LHCN-M2 (cell line): ENCODE measurements at regions not wholly inside any gene's neighbourhood (a gene's known extent, or its start where the extent isn't known, plus 50 kb on each side); places are given as distances from the start of the nearest gene placed in this dataset.

Experiments
- DNase-seq: peaks from one replicate; pipeline ENCODE4 v3.0.0-alpha.2; 2012; ENCODE audit warnings: low read depth

DNA sequence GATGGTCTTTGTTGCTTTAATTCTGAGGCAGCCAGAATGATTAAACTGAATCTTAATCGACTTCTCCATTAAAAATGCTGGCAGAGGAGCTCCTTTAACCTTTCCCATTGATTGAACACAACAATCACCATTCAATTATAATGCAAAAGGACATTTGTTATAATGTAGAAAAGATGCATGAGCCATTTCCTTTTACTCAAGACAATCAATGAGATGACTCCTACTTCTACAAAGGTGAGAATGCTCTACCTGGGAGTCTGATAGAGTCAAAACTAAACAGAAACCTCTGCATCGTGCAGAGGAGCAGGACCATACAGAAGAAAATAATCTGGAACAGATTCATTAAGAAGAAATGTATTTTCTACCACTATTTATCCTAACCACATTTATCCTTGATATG is 253.6 kb upstream of the DACH1 start:
- DNase-seq = no peak

DNA sequence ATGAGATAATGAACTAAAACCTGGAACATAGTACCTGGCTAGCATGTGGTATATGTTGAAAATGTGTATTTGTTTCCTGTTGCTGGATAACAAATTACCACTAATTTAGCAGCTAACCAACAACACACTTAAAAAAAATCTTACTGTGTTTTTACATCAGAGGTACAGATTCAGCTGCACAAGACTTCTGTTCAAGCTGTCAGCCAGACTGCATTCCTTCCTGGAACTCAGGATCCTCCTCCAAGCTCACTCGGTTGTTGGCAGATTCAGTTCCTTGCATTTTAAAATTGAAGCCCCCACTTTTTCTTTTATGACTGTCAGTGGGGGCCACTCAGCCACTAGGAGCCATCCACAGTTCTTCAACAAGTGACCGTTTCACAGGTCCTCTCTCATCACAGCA is 246.9 kb upstream of the DACH1 start:
- no peak for DNase-seq

DNA sequence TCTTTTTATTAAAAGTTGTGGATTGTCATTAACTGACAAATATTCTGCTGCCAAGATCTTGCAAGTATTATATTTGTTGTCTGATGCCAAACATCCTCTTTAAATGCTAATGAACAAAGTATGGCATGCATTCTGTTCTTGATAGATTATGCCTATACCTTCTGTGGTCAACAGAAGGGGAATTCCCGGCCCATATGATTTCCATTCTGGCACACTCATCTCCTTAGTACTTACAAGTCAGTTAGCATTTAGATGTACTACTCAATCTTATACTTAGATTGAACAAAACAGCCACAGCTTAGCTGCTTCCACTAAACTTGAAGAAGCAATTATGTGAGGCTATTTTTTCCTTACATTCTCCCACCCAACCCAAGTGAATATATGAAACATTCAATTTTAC is 246.1 kb upstream of the DACH1 start:
- no peak for DNase-seq

DNA sequence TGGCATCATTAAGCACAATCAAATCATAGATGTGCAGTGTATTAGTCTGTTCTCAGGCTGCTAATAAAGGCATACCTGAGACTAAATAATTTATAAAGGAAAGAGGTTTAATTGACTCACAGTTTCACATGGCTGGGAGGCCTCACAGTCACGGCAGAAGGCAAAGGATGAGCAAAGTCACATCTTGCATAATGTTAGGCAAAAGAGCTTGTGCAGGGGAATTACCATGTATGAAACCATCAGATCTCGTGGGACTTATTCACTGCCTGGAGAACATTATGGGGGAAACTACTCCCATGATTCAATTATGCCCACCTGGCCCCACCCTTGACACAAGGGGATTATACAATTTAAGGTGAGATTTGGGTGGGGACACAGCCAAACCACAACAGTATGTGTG is 245.2 kb upstream of the DACH1 start:
- DNase-seq = no peak

DNA sequence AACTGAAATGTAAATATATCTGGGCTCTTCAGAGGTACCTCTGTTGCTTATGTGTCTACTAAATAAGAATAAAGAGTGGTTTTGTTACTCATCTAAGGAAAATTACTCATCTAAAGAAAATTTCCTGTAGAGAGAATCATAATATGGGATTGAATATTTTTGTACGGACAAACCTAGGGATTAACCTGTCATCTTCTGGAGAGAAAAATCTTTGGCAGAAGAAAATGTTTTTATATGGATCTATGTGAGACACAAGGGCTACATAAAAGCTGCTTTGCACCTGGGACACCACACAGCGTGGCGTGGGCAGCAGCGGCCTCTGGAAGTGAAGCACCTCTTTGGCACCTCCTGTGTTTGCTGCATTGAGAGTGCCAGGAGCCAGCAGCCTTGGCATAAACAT is 242.9 kb upstream of the DACH1 start:
- DNase-seq = peak; percentile 36

DNA sequence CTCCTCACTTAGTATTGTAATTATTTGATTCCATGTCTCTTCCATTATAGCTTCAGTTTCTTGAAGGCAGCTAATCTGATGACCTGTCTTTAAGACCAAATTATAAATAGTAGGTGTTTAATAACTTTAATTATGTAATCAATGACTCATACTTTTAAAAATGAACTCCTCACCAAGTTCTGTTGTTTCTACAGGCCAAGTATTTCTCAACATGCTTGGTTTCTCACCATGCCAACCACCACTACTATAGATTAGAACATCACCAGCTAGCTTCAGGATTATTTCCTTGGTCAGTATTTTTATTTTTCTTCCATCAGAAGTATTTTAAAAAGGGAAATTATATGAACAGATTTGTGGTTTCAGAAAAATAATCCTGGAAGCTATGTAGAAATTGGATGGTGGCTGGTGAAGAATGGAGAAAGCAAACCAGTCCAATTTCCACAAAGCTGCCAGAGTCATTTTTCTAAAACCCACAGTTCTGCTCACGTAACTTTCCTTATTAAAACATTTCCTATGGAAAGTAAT is 237.7 kb upstream of the DACH1 start:
- DNase-seq = peak; percentile 40

DNA sequence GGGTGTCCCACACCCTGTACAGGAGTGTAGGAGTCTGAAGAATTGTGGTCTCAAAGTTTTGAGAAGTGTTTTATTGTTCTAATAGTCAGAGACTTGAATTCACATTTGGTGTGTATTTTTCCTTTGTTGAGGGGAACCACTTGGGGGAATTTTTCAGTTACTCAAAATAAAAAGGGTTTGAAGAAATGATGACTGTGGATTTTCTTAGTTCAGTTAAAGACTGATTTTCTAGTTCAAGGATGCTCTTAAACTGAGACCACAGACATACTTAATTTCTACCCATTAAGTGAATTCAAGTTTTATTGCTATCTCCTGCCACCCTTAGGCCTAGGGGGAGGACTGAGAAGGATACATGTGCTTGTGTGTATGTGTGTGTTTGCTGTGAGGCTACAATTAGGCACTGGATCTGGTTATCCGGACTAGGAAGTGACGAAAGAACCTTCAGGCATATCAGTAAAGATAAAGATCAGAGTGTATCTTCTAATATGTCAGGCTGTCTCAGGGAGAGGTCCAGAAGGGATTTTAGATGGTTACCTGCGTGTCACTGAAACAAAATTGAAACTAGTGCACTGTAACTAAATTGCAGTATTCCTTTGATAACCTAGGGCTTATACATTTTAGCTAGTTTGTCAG is 234.9 kb upstream of the DACH1 start:
- DNase-seq = no peak

DNA sequence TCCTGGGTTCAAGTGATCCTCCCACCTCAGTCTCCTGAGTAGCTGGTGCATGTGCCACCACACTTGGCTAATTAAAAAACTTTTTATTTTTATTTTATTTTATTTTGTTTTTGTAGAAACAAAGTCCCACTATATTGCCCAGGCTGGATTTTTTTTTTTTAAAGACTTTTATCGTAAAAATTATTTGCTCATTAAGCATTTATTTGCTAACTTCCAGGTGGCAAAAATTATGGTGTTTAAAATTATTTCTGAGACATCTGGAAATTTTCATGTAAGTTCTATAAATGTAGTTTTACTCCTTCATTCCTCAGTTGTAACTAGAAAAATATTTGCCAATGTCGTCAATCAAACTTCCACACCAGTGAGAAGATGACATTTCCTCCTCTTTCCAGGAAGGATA is 233.3 kb upstream of the DACH1 start:
- no peak for DNase-seq

DNA sequence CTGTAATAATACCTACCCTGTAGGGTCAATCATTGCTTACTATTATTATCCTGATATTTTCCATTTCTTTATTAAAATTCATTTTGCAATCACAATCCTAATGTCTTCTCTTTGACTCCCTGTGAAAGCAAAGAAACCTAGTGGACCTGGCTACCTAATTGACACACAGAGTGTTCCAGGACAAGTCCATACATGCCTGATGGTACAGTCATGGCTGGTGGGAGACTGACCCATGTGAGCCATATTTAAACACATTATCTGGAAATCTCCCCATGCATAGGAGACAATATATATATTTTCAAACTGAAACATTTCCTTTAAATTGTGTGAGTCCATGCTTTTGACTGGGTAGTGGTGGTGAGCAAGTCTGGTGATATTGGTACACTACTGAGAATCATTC is 230.6 kb upstream of the DACH1 start:
- DNase-seq = peak; percentile 7

DNA sequence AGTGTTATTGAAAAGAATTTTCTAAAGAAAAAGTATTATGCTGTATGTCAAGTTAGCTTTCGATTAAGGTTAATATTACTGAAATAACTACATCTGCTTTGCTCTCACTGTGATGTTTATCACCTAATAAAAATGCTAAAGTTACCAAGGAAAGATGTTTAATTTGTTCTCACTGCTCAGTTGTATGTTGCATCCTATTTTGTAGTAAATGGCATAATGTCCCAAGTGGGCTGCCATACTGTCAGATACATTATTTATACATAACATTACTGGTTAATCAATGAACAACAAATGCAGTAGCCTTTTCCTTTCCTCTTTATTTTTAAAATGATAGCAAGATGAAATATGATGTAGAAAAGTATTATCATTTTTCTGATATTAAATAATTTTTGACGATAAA is 226.3 kb upstream of the DACH1 start:
- no peak for DNase-seq

DNA sequence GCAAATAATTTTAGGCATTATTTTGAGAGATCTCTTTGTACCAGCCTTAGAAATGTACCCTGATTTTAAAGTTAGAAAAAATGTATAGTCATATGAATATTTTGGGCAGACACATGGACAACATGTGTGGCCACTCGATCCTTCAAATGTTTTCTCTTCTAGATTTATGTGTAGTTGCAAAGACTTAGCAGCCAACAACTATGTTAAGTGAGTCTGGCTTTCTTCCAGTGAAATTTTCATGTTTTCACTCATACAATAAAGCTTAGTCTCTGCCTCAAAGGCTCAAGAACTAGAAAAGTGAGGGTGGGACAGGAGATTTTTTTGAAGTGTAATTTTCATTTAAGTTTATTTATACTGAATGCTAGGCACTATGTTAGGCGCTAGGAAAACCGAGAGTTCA is 207.7 kb upstream of the DACH1 start:
- DNase-seq = no peak

DNA sequence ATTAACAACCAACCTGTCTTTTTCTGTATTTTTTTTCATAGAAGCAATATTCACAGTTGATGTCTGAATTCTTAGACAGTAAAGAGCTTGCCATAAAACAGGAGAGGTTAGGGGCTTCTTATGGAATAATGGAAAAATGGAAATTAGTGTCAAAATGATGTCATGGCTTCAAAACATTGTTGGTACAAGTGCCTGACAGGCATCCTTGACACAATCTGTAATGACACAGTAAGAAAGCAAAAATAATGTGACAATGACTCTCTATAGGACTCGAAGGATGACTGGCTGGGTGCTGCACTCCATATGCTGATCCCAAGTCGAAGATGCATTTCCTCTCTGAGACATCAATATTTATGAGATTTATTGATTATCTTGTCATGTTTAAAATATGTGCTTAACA is 205.3 kb upstream of the DACH1 start:
- DNase-seq = no peak

DNA sequence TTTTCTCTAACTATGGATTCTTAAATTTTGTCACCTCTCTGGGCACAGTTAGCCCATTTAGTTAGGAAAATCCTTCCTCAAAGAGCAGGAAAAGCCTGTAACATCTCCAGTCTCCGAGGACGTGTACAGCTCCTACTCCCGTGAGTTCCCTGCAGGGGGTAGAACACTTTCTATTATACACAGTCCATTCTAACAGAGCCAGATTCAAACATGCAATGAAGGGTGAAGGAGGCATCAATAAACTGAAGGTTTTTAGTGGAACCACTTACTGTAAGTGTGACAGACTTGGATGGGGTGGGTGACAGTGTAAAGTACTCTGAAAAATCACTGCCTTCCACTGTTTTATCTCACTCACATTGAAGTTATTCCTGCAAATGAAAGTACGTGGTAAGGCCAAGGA is 204.7 kb upstream of the DACH1 start:
- no peak for DNase-seq

DNA sequence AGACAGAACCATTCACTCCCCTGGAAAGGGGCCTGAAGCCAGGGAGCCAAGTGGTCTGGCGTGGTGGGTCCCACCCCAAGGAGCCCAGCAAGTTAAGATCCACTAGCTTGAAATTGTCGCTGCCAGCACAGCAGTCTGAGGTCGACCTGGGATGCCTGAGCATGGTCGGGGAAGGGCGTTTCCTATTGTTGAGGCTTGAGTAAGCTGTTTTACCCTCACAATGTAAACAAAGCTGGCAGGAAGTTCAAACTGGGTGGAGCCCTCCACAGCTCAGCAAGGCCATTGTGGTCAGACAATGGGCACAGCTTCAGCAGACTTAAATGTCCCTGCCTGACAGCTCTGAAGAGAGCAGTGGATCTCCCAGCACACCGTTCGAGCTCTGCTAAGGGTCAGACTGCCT is 195.6 kb upstream of the DACH1 start:
- DNase-seq = peak; percentile 23

DNA sequence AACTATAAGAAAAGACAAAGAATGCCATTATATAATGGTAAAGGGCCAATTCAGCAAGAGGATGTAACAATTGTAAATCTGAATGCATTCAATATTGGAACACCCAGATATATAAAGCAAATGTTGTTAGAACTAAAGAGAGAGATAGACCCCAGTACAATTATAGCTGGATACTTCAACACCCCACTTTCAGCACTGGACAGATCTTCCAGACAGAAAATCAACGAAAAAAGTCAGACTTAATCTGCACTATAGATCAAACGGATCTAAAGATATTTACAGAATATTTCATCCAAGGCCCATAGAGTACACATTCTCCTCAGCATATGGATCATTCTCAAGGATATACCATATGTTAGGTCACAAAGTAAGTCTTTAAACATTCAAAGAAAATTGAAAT is 194.6 kb upstream of the DACH1 start:
- DNase-seq = no peak

DNA sequence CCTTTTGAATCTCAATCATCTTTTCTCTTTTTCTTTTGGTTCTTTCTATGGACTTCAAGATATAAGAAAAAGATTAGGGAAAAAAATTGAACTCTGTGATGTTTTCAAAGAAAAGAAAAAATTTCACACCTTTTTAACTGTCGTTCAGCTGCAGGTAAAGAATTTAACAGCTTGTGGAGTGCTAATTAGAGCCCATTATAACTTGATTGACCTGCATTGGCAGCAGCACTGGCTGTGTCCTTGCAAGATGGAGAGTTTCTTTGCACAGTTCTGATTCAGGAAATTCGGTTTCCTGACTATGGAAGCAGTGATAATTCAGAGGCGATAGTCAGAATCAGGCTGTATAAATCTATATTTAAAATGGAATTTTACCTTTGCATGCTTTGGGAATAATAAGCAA is 183.2 kb upstream of the DACH1 start:
- no peak for DNase-seq

DNA sequence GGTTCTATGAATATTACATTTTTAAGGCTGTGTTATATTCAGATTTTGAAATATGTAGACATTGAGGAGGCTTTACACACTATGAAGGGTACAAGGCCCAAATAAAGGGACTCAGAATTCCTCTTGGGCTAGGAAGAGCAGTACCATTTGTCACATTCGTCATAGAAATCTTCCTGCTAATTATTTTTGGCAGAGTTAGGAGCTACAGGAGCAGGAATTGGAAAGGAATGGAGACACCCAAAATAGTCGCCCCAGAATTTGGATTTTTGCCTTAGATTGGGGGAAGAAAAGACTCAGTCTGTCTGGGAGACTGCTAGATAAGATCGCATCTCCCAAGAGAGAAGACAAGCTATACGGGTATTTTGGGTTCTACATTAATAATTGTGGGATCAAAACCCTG is 176.4 kb upstream of the DACH1 start:
- DNase-seq = no peak

DNA sequence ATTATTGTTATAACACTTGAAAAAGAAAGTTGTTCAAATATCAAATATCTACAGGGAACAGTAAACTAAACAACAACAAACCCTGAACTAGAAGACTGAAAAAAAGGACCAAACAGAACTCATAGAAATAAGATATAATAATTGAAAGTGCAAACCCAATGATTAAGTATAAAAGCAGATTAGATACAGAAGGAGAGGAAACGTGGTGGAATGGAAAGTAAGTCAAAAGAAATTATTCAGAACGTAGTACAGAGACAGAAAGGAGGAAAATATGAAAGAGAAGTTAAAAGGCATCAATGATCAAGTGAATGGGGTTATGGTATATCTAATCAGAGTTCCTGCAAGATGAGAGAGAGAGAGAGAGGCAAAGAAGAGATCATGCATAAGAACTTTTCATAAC is 174.2 kb upstream of the DACH1 start:
- no peak for DNase-seq

DNA sequence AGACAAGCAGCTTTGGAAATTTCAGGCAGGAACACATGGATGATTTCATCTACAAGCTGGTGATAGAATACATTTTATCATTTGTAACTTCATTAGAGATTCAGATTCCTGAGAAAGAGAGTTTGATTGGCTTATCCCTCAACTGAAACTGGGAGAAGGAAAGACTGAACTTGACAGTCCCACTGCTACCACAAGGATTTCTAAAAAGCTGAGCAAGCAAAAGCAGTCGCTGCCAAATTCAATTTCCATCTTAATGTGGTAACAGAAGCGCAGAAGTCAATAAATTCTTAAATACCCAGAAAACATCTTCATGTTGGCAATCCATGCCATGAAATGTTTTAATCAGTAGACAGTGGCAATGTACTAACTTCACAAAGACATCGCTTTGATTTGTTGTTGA is 172.1 kb upstream of the DACH1 start:
- DNase-seq = no peak

DNA sequence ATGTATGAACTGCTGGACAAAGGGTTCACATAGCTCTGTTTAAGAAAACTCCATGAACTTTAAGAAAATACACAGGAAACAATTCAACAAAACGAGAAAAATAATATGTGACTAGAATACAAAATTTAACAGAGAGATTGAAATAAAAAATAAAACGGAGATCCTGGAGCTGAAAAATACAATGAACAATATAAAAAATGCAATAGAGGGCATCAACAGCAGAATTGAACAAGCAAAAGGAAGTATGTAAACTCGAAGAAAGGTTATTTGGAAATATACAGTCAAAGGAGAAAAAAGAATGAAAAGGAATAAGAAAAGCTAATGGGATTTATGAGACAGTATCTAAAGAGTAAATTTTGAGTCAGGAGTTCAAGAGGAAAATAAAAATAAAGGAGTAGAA is 163.0 kb upstream of the DACH1 start:
- DNase-seq = no peak

DNA sequence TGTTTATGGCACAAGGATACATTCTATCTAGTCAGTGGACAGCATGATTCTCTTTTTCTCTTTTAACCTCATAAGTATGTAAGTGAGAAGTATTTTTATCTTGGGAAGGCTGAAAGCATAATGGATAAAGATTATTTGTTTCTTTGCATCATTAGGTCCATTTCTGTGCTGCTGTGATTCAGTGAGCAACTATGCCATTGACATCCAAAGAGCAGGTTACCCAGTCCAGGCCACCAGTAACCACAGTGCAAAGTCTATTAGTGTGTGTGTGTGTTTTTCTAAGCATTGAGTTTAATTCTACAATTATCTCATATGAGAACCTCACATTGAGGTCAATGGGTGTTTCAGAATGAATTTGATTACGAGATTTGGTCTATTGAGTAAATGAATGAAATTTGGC is 158.8 kb upstream of the DACH1 start:
- no peak for DNase-seq

DNA sequence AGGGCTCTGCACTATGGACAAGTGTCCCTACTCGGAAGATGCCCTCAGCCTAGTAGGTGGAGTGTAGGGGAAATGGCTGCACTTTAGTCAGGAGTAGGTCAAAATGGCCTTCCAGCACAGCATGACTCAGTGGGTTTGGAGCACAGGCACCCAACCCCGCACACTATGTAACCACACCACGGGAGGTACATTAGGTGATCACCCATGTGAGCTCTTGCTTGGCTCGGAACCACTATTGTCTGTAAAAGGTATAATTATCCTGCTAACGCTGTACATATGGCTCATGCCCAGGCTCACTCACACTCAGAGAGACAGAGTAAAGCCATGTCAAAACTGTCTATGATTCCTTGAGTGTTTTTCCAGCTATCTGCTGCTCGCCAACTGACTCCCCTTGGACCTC is 156.9 kb upstream of the DACH1 start:
- no peak for DNase-seq

DNA sequence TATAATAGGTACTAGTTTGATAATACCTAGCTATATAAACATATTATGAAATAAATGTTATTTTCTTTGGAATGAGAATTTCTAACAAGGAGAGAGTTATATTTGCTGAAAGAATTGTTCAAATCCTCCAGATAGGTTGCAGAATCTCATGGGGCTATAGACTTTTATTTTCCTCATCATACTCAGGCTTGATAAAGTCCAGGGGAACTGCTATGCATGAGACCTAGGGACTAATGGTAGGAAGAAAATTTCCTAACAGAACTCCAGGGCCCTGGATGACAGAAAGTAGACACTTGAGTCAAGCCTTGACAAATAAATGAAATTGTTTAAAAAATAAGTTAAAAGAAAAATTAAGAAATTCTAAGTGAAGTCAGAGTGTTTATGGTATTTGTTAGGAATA is 138.5 kb upstream of the DACH1 start:
- DNase-seq = no peak

DNA sequence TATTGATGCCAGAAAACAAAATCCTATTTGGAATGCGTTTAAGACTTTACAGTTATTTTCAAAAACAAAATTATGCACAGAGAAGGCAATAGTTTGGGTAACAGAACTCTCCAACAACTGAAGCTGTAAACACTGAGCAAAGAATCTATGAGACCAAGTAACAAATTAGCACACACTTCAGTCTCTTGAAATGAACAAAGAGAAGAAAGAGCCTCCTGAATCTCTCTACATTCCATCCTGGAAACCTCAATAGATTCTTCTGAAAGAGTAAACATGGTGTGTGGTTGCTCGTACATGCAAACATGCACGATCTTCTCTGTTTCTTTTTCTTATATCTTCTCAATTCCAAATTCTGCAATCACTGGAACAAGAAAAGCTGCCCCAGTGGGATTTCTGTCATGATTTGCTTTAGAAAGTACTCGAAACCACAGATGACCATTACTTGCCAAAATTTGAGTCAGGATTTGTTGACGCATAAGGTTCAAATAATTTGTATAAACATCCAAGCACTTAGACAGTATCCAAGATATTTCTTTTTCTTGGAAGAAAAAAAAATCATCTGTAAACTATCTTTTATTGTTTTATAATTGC is 137.9 kb upstream of the DACH1 start:
- peak; percentile 19 for DNase-seq
